ENCODE measurements at regions not wholly inside any gene's neighbourhood (a gene's known extent, or its start where the extent isn't known, plus 50 kb on each side); places are given as distances from the start of the nearest gene placed in this dataset.

- TF ChIP-seq CTCF (IDR thresholded peaks at IDR 0.05; ENCODE audit: low read depth, low read length) (no peak), EZH2phosphoT487 (IDR thresholded peaks at IDR 0.05; ENCODE audit: low read depth) (no peak)
Observed at GRCh38 chr13:84296401-84296800, 414.1 kb upstream of the SLITRK1 start.
